ENCODE measurements at regions not wholly inside any gene's neighbourhood (a gene's known extent, or its start where the extent isn't known, plus 50 kb on each side); places are given as distances from the start of the nearest gene placed in this dataset.

DNA sequence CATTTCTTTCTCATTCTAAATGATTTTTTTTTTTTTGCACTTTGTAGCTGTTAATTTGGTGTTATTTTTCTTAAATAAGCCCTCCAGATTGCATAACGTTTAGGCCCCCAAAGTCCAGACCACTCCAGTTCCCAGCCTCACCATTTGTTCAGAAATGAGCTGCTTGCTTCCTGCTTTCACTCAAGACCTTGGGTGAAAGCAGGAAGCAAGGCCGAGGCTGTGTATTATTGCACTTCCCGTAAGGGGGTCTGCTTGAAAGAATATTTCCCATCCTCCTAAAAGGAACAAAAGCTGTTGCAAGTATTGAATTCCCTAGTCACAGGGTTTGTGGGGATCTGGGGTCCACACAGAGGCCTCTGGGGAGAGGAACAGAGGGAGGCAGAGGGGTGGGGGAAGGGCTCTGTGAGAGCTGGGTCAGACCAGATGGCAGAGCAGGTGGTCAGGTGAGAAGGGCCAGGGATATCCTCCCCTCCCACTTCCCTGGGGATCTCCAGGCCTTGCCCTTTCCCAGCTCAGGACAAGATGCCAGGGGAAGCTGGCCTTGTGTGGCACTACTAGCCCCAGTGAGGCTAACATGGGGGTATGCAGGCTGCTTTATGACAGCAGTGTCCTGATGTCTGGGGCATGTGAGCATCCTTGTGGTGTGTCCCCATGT lies 51.6 kb upstream of the MYEOV start:
- in situ Hi-C loops (cut with HindIII; ENCODE audit: low sequenced_read_pairs): no loop called here

DNA sequence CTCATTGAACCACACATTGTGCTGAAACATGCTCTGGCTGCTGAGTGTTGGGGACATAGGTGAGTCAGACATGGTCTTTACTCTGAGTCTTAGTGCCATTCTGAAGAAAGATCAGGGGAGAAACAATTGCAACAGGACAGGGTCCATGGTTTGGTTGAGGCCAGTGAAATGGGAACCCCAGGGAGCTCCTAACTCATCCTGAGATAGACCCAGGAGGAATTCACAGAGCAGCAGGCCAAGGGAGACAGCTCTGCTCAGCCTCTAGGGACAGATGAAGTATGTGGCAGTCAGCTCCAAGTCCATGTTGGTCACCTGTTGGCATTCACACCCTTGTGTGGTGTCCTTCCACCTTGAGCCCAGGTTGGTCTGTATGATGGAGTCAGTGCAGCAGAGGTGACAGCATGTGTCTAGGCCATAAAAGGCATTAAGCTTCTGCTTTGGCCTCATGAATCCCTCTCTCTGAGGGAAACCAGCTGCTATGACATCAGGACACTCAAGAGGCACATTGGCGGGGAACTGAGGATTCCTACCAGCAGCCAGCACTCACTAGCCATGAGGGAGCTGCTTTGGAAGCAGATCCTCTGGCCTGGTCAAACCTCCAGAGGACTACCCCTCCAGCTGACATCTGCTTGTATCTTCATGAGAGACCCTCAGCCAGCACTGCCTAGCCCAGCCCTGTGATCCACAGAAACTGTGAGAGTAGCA lies 50.3 kb upstream of the MYEOV start:
- in situ Hi-C loops (cut with HindIII; ENCODE audit: low sequenced_read_pairs): no loop called here

Measured in endothelial cell of hepatic sinusoid (primary cell).